ENCODE measurements at regions not wholly inside any gene's neighbourhood (a gene's known extent, or its start where the extent isn't known, plus 50 kb on each side); places are given as distances from the start of the nearest gene placed in this dataset.

- H3K79me2 ChIP-seq (ENCODE audit: control insufficient read depth, insufficient read depth, low read length, unreplicated experiment) = no peaks in the 10 kb centered on the region
- no peak overlapping the region for H3K27ac ChIP-seq (ENCODE audit: low read depth, low read length)
- H3K4me1 ChIP-seq (ENCODE audit: control insufficient read depth, insufficient read depth, low read length, unreplicated experiment) = no peaks in the 10 kb centered on the region
- H3K36me3 ChIP-seq (ENCODE audit: insufficient read depth, low read length) = no peaks in the 10 kb centered on the region
- H2AFZ ChIP-seq (ENCODE audit: low read length, unreplicated experiment) = no peak overlapping the region
- H3K27me3 ChIP-seq (ENCODE audit: insufficient read depth, low read length) = peaks cover 18% of the 10 kb centered on the region
- H3K4me3 ChIP-seq (ENCODE audit: low read depth, low read length) = no peak overlapping the region
Measured at GRCh38 chr3:14338898-14339458, 63.4 kb upstream of the SLC6A6 start.

DNA sequence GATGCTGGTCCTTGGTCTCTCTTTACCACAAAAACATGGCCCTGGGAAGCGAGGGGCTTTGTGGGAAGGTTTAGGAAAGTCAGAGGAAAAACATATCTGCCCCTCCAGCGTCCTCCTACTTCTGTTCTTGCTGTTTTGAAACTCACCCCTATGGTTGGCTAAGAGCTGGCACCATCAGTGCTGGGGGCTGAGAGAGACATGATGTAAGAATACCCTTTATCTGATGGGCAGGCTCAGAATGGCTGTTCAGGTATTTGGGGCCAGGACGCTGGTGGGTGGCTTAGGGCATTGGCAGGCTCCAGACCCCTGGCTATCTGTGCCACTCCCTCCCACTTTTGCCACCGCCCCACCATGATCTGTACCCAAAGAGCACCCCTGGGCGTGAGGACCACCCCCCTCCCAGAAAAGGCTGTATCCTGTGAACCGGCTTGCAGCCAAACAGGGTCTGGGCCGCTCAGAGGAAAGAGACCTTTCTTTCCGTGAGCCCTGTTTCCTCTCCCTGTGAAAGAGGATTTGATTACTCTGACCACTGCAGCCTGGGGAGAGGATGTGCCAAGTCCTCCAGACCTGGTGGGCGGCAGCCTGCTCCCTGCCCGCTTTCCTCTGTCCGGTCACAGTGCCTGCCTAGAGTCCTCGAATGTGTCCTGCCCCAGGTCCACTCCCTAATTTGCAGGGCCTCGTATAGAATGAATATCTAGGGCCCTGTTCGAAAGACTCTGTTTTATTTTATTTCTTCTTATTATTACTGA is 61.3 kb upstream of the SLC6A6 start:
- peaks cover 18% of the 10 kb centered on the region for H3K27me3 ChIP-seq (ENCODE audit: insufficient read depth, low read length)
- H3K36me3 ChIP-seq (ENCODE audit: insufficient read depth, low read length) = no peaks in the 10 kb centered on the region
- H3K4me3 ChIP-seq (ENCODE audit: low read depth, low read length) = no peak overlapping the region
- peaks cover 7% of the 10 kb centered on the region for H3K4me1 ChIP-seq (ENCODE audit: control insufficient read depth, insufficient read depth, low read length, unreplicated experiment)
- H2AFZ ChIP-seq (ENCODE audit: low read length, unreplicated experiment) = no peak overlapping the region
- no peaks in the 10 kb centered on the region for H3K79me2 ChIP-seq (ENCODE audit: control insufficient read depth, insufficient read depth, low read length, unreplicated experiment)
- no peak overlapping the region for H3K27ac ChIP-seq (ENCODE audit: low read depth, low read length)

DNA sequence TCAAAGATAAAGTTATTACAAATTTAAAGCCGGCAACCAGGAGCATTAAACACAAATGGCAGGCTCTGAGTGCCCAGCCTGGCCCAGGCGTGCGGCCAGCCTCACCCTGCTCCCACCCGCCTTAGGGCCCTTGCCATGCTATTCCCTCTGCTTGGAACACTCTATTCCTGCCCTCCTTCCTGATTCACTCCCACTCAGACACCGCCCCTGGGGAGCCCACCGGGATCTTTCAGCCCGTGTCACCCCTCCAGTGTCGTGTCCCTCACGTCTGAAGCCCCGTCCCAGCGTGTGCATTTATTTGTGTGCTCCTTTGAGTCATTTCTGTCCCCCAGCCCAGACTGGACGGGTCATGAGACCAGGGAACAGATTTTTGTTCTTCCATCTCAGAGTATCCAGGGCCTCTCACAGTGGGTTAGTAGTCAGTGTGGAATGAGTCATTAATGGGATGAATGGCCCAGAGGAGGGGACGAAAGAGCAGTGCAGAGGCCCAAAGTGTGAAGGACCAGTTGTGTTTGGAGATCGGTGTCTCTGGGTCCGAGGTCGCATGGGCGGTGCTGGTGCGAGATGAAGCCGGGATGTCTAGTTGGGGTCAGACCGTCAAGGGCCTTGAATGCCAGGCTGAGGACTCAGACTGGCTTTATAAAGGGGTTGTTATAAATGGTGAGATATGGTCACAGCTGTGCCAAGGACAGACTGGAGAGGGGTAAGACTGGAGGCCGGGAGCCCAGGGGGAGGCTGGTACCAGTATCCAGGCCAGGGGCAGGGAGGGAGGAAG is 58.9 kb upstream of the SLC6A6 start:
- Histone ChIP-seq H3K4me3 (ENCODE audit: low read depth, low read length) (no peak overlapping the region), H3K36me3 (ENCODE audit: insufficient read depth, low read length) (no peaks in the 10 kb centered on the region), H2AFZ (ENCODE audit: low read length, unreplicated experiment) (no peak overlapping the region), H3K4me1 (ENCODE audit: control insufficient read depth, insufficient read depth, low read length, unreplicated experiment) (peaks cover 7% of the 10 kb centered on the region), H3K27ac (ENCODE audit: low read depth, low read length) (no peak overlapping the region), H3K27me3 (ENCODE audit: insufficient read depth, low read length) (peaks cover 6% of the 10 kb centered on the region; the same call in 1 of the 2 replicates), H3K79me2 (ENCODE audit: control insufficient read depth, insufficient read depth, low read length, unreplicated experiment) (no peaks in the 10 kb centered on the region)

GRCh38 chr3:14344351-14344750 is 58.1 kb upstream of the SLC6A6 start:
- H2AFZ ChIP-seq (ENCODE audit: low read length, unreplicated experiment) = no peak overlapping the region
- peaks cover 15% of the 10 kb centered on the region; the same call in 1 of the 2 replicates for H3K27me3 ChIP-seq (ENCODE audit: insufficient read depth, low read length)
- H3K27ac ChIP-seq (ENCODE audit: low read depth, low read length) = no peak overlapping the region
- H3K36me3 ChIP-seq (ENCODE audit: insufficient read depth, low read length) = no peaks in the 10 kb centered on the region
- H3K4me3 ChIP-seq (ENCODE audit: low read depth, low read length) = no peak overlapping the region
- H3K79me2 ChIP-seq (ENCODE audit: control insufficient read depth, insufficient read depth, low read length, unreplicated experiment) = no peaks in the 10 kb centered on the region
- peaks cover 7% of the 10 kb centered on the region for H3K4me1 ChIP-seq (ENCODE audit: control insufficient read depth, insufficient read depth, low read length, unreplicated experiment)

GRCh38 chr3:14345496-14346150 is 56.8 kb upstream of the SLC6A6 start:
- no peak overlapping the region for H3K4me3 ChIP-seq (ENCODE audit: low read depth, low read length)
- H3K4me1 ChIP-seq (ENCODE audit: control insufficient read depth, insufficient read depth, low read length, unreplicated experiment) = peaks cover 7% of the 10 kb centered on the region
- no peak overlapping the region for H3K27ac ChIP-seq (ENCODE audit: low read depth, low read length)
- H3K27me3 ChIP-seq (ENCODE audit: insufficient read depth, low read length) = peaks cover 21% of the 10 kb centered on the region; the same call in 1 of the 2 replicates
- no peaks in the 10 kb centered on the region for H3K79me2 ChIP-seq (ENCODE audit: control insufficient read depth, insufficient read depth, low read length, unreplicated experiment)
- no peak overlapping the region for H2AFZ ChIP-seq (ENCODE audit: low read length, unreplicated experiment)
- no peaks in the 10 kb centered on the region for H3K36me3 ChIP-seq (ENCODE audit: insufficient read depth, low read length)

DNA sequence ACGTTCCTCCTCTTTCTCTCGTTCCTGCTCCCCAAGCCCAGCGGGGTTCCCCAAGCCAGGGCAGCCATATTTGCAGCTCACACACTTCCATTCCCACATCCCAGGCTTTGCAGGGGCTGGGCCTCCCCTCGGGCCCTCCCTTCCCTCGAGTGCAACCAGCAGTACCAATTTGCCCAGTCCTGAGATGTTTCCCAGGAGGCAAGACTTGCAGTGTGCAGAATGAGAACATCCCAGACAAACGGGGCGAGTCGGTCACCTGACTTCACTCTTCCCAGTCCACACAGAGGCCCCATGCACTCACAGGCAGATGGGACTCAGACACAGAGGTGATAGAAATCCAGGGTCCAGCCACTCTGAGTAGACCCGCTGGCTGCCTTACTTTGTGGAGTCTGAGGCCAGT is 56.2 kb upstream of the SLC6A6 start:
- no peak overlapping the region for H3K27ac ChIP-seq (ENCODE audit: low read depth, low read length)
- no peaks in the 10 kb centered on the region for H3K79me2 ChIP-seq (ENCODE audit: control insufficient read depth, insufficient read depth, low read length, unreplicated experiment)
- peaks cover 21% of the 10 kb centered on the region; the same call in 1 of the 2 replicates for H3K27me3 ChIP-seq (ENCODE audit: insufficient read depth, low read length)
- no peak overlapping the region for H2AFZ ChIP-seq (ENCODE audit: low read length, unreplicated experiment)
- H3K36me3 ChIP-seq (ENCODE audit: insufficient read depth, low read length) = no peaks in the 10 kb centered on the region
- no peak overlapping the region for H3K4me3 ChIP-seq (ENCODE audit: low read depth, low read length)
- peaks cover 7% of the 10 kb centered on the region for H3K4me1 ChIP-seq (ENCODE audit: control insufficient read depth, insufficient read depth, low read length, unreplicated experiment)

- peaks cover 7% of the 10 kb centered on the region for H3K4me1 ChIP-seq (ENCODE audit: control insufficient read depth, insufficient read depth, low read length, unreplicated experiment)
- H3K27me3 ChIP-seq (ENCODE audit: insufficient read depth, low read length) = peaks cover 21% of the 10 kb centered on the region; the same call in 1 of the 2 replicates
- H3K36me3 ChIP-seq (ENCODE audit: insufficient read depth, low read length) = no peaks in the 10 kb centered on the region
- no peaks in the 10 kb centered on the region for H3K79me2 ChIP-seq (ENCODE audit: control insufficient read depth, insufficient read depth, low read length, unreplicated experiment)
- no peak overlapping the region for H2AFZ ChIP-seq (ENCODE audit: low read length, unreplicated experiment)
- H3K27ac ChIP-seq (ENCODE audit: low read depth, low read length) = no peak overlapping the region
- H3K4me3 ChIP-seq (ENCODE audit: low read depth, low read length) = no peak overlapping the region
Measured at GRCh38 chr3:14346642-14347041, 55.8 kb upstream of the SLC6A6 start.

- Histone ChIP-seq H3K4me1 (ENCODE audit: control insufficient read depth, insufficient read depth, low read length, unreplicated experiment) (peaks cover 7% of the 10 kb centered on the region), H2AFZ (ENCODE audit: low read length, unreplicated experiment) (no peak overlapping the region), H3K27me3 (ENCODE audit: insufficient read depth, low read length) (peaks cover 21% of the 10 kb centered on the region; the same call in 1 of the 2 replicates), H3K4me3 (ENCODE audit: low read depth, low read length) (no peak overlapping the region), H3K27ac (ENCODE audit: low read depth, low read length) (no peak overlapping the region), H3K79me2 (ENCODE audit: control insufficient read depth, insufficient read depth, low read length, unreplicated experiment) (no peaks in the 10 kb centered on the region), H3K36me3 (ENCODE audit: insufficient read depth, low read length) (no peaks in the 10 kb centered on the region)
Measured at GRCh38 chr3:14347110-14347509, 55.3 kb upstream of the SLC6A6 start.

- Histone ChIP-seq H3K27me3 (ENCODE audit: insufficient read depth, low read length) (peaks cover 21% of the 10 kb centered on the region; the same call in 1 of the 2 replicates), H3K79me2 (ENCODE audit: control insufficient read depth, insufficient read depth, low read length, unreplicated experiment) (no peaks in the 10 kb centered on the region), H3K4me1 (ENCODE audit: control insufficient read depth, insufficient read depth, low read length, unreplicated experiment) (no peaks in the 10 kb centered on the region), H2AFZ (ENCODE audit: low read length, unreplicated experiment) (no peak overlapping the region), H3K4me3 (ENCODE audit: low read depth, low read length) (no peak overlapping the region), H3K27ac (ENCODE audit: low read depth, low read length) (no peak overlapping the region), H3K36me3 (ENCODE audit: insufficient read depth, low read length) (no peaks in the 10 kb centered on the region)
Measured at GRCh38 chr3:14351617-14352001, 50.8 kb upstream of the SLC6A6 start.

- no peaks in the 10 kb centered on the region for H3K4me1 ChIP-seq (ENCODE audit: control insufficient read depth, insufficient read depth, low read length, unreplicated experiment)
- peaks cover 21% of the 10 kb centered on the region; the same call in 1 of the 2 replicates for H3K27me3 ChIP-seq (ENCODE audit: insufficient read depth, low read length)
- no peak overlapping the region for H3K27ac ChIP-seq (ENCODE audit: low read depth, low read length)
- no peaks in the 10 kb centered on the region for H3K79me2 ChIP-seq (ENCODE audit: control insufficient read depth, insufficient read depth, low read length, unreplicated experiment)
- no peaks in the 10 kb centered on the region for H3K36me3 ChIP-seq (ENCODE audit: insufficient read depth, low read length)
- no peak overlapping the region for H3K4me3 ChIP-seq (ENCODE audit: low read depth, low read length)
- no peak overlapping the region for H2AFZ ChIP-seq (ENCODE audit: low read length, unreplicated experiment)
Measured at GRCh38 chr3:14352002-14352627, 50.3 kb upstream of the SLC6A6 start.
